ENCODE measurements at regions not wholly inside any gene's neighbourhood (a gene's known extent, or its start where the extent isn't known, plus 50 kb on each side); places are given as distances from the start of the nearest gene placed in this dataset.
"Not testable (repeated sequence)": the region's sequence is repeated elsewhere in the genome, so short reads cannot be mapped to it uniquely, and the experiment has no call there.

- peak in 1 of 2 donors; percentile 3 for DNase-seq (ENCODE audit: extremely low read depth in 1 of 2, low read depth in 1 of 2)
Observed at GRCh38 chr9:39559384-39559783, 203.9 kb downstream of the SPATA31A1 start.

DNA sequence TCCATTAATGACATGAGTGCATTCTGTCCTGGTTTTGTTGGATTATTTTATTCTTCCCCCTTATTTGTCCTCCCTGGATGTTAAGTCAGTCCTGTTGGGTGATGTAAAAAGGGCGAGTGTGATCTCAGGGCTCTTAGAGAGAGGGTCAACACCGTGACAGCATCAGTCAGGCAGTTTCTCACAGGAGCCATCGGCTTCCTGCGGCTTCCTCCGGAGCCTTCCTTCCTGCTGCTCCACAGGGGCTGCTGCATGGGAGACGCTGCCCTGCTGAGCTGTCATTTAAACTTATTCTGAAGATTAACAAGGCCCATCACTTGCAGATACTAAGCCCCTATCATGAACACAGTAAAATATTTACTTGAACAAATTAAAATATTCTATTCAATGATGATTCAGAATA, 211.3 kb downstream of the SPATA31A1 start:
- not testable (repeated sequence) for DNase-seq (ENCODE audit: extremely low read depth in 1 of 2, low read depth in 1 of 2)

DNA sequence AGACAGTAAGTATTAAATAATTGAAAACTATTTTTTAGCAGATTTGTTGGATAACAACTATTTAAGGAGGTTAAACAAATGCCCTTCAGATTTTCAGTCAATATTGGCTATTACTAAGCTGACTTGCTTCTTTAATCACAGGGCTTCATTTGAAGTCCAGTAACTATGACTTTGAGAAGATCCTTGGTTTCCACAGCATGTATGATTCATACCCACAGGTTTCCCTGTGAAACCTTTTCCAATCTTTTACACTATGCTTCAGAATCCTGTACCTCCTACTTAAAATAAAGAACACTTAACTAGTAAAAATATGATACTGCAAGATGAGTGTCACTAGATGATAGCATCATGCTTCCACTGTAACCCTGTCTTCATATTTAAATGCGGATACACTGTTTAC, 211.9 kb downstream of the SPATA31A1 start:
- not testable (repeated sequence) for DNase-seq (ENCODE audit: extremely low read depth in 1 of 2, low read depth in 1 of 2)

DNA sequence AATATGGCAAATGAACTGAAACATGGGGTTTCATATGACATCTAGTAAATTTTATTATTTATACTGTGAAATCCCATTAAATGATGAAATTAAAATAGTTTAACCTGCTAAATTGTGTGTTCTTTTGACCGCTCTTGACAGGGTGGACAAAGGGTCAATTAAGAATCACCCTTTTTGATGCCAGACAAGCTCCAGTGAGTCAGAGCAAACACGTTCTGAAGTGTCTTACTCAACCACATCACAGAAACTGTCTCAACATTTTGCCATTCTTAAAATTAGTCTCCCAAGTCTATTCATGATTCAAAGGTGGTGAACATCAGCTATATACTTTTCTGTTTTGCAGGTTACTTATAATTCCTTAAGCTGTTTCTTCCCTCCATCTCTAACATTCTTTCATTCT, 213.4 kb downstream of the SPATA31A1 start:
- DNase-seq (ENCODE audit: extremely low read depth in 1 of 2, low read depth in 1 of 2): not testable (repeated sequence)

GRCh38 chr9:39573024-39574022, 217.9 kb downstream of the SPATA31A1 start:
- not testable (repeated sequence) for DNase-seq (ENCODE audit: extremely low read depth in 1 of 2, low read depth in 1 of 2)

- DNase-seq (ENCODE audit: extremely low read depth in 1 of 2, low read depth in 1 of 2): not testable (repeated sequence)
Observed at GRCh38 chr9:39579000-39579399, 223.5 kb downstream of the SPATA31A1 start.

- DNase-seq (ENCODE audit: extremely low read depth in 1 of 2, low read depth in 1 of 2): not testable (repeated sequence)
Observed at GRCh38 chr9:39581296-39581695, 225.8 kb downstream of the SPATA31A1 start.

DNA sequence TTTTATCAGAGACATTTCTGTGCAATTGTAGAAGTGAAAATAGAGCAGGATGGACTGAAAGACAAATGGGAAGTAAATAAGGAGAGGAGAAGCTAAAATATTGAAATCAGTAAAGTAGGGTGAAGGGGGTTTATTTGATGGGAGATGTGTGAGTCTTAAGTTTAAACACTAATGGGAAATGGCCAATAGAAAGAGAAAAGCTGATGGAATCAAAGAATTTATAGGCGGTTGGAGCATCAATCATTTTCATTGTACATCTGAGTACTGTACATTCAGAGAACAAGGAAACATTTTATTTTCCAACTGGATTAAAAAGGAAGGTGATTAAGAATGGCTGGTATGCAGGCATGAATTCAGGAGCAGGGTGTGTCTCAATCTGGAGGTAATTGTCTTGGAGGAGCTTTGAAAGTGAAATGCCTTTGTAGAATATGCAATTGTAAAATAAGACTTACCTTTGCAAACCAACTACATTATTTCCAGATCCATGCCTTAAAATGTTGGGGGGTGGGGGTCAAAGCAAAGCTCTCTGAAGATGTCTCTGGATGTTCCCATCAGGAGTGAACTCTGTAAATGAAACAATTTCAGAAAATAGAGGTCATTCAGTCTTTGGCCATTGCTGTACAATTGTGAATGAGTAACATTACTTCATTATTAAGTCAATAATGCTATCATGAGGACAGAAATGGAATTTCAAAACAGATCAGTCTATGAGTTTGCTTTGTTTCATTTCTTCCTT, 227.4 kb downstream of the SPATA31A1 start:
- not testable (repeated sequence) for DNase-seq (ENCODE audit: extremely low read depth in 1 of 2, low read depth in 1 of 2)

DNA sequence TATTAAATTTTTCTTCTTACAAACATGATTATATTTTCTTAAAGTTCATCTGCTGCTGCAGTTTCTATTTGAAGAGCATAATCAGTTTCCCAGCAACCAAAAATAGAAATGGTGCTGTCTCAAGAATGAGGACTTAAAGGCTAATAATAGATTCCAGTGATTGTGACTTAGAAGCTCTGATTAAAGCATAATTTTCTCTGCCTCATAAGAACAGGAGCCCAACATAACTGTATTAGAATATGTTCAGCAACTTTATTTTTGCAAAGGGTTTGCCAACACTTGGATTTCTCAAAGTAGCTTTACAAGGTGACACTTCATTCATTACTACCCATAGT, 227.9 kb downstream of the SPATA31A1 start:
- not testable (repeated sequence) for DNase-seq (ENCODE audit: extremely low read depth in 1 of 2, low read depth in 1 of 2)

DNA sequence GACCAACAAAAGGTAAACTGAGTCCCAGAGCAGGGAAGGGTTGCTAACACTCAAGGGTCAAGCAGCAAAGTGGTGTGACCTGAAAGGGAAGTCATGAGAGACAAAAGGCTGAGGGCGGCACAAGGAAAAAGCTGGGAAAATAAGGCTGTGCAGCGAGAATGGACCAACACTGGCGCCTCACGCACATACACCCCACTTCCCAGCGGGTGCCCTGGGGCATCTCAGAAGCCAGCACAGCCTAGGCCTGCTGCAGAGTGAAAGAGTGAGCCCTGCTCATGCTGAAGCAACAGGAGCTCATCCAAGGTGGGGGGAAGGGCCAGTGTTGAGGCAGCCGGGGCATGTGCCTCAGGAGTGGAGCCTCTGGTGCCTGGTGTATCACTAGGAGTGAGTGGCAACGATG, 229.8 kb downstream of the SPATA31A1 start:
- not testable (repeated sequence) for DNase-seq (ENCODE audit: extremely low read depth in 1 of 2, low read depth in 1 of 2)

DNA sequence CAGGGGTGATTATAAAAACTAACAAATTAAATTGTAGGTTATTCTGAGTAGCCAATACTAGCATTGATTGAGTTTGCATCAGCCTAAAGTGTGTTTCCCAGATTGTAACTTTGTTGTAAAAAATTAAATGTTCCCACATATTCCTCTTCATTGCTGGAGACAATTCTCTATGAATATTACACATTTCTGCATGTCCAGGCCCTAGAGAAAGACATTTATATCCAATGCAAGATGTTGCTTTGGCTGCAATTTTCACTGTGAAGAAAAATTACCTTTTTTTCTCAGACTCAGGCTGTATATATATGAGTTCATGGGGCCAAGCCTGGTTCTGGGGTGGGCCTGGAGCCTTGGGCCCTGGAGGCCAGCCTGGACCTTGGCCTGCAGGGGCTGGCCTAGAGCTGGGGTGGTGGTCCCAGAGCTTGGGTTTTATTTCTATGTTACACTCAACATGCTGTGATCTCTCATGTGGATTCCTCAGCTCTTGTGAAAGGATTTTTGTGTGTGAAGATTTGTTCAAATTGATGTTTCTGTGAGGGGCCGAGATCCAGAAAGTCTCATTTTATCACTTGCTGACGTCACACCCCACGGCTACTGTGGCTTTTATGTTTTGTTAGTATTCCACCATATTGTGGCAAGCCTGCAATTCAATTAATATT, 232.5 kb downstream of the SPATA31A1 start:
- DNase-seq (ENCODE audit: extremely low read depth in 1 of 2, low read depth in 1 of 2): no peak

- DNase-seq (ENCODE audit: extremely low read depth in 1 of 2, low read depth in 1 of 2): no peak
Observed at GRCh38 chr9:39588500-39589137, 233.2 kb downstream of the SPATA31A1 start.

DNA sequence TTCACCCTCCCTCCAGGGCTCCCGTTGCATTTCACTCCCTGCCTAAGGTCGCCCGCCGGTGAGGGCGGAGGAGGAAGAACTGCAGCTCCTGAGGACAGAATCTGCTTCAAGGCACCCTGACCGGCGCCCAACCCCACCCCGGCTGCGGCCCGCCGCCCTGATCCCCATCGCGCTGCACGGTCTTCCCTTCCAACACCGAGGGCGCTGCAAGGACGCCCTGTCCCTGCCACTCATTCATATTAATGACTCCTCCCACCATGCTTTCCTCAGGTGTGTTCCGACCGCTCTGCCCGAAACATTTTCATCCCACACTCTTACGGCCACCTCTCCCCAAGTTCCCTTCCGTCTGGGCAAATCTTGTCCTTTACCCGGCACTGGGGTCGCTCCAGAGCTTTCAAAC, 248.6 kb downstream of the SPATA31A1 start:
- DNase-seq (ENCODE audit: extremely low read depth in 1 of 2, low read depth in 1 of 2): not testable (repeated sequence)

DNA sequence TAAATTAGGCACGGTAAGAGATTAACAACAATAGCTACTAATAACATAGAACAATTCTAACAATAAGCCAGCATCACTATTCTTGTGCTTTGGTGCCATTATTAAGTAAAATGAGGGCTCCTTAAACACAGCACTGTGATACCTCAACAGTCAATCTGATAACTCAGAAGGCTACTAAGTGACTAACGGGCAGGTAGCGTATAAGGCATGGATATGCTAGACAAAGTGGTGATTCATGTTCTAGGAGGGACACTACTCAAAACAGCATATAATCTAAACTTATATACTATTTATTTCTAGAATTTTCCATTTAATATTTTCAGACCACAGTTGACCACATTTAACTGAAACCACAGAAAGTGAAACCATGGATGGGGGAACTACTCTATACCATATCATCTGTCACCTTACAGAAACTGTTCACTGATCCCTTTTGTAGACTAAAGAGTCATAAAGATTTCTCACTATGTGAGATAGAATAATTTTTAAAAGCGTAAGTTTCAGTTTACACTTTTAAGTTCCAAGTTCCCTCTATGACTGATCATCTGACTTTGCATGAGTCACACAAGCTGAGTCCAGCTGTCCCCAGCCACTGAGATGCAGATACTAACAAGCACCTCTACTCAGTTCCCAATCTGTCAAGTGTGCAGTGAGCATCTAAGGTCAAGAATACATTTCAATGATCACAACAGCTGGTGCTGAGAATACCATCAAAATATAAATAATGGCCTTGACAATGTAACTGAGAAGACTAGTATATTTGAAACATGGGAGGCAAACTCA, 256.2 kb downstream of the SPATA31A1 start:
- not testable (repeated sequence) for DNase-seq (ENCODE audit: extremely low read depth in 1 of 2, low read depth in 1 of 2)

DNA sequence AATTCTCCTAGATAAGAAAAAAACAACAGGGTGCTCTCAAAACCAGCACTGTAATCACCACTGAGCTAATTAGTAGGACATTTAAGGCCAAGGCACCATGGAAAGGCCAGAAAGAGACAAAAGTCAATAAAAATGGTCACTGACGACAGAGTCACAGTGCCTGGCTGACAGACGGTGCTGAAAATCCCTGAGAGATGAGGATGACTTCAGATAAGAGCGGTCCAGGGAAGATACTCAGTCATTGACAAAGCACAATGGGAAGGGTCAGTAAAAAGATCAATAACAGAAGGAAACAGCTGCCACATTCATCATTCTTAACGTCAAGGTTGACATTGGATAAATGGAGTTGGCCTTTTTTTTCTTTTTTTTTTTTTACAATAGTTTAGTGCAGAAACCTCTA, 261.0 kb downstream of the SPATA31A1 start:
- not testable (repeated sequence) for DNase-seq (ENCODE audit: extremely low read depth in 1 of 2, low read depth in 1 of 2)

- not testable (repeated sequence) for DNase-seq (ENCODE audit: extremely low read depth in 1 of 2, low read depth in 1 of 2)
Observed at GRCh38 chr9:39624048-39624447, 268.6 kb downstream of the SPATA31A1 start.

DNA sequence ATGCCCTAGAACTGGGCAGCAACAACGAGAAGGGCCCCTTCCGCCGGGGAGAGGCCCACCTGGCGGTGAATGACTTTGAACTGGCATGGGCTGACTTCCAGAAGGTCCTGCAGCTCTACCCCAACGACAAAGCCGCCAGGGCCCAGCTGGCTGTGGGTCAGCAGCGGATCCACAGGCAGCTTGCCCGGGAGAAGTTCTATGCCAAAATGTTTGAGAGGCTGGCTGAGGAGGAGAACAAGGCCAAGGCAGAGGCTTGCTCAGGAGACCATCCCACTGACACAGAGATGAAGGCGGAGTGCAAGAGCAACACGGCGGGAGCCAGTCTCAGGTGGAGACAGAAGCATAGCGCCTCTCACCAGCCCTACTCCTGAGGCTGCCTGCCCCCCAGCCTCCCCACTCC, 276.6 kb downstream of the SPATA31A1 start:
- DNase-seq (ENCODE audit: extremely low read depth in 1 of 2, low read depth in 1 of 2): not testable (repeated sequence)

- not testable (repeated sequence) for DNase-seq (ENCODE audit: extremely low read depth in 1 of 2, low read depth in 1 of 2)
Observed at GRCh38 chr9:39649029-39649428, 293.6 kb downstream of the SPATA31A1 start.

DNA sequence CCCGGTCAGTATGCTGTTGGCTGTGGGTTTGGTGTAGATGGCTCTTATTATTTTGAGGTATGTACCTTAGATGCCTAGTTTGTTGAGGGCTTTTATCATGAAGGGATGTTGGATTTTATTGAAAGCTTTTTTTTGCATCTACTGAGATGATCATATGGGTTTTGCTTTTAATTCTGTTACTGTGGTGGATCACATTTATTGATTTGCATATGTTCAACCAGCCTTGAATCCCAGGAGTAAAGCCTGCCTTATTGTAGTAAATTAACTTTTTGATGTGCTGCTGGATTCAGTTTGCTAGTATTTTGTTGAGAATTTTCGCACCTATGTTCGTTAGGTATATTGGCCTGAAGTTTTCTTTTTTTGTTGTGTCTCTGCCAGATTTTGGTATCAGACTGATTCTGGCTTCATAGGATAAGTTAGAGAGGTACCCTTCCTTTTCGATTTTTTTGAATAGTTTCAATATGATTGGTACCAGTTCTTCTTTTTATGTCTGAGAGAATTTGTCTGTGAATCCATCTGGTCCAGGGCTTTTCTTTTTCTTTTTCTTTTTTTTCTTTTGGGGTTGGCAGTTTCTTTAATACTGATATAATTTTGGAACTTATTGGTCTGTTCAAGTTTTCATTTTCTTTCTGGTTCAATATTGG, 301.6 kb downstream of the SPATA31A1 start:
- not testable (repeated sequence) for DNase-seq (ENCODE audit: extremely low read depth in 1 of 2, low read depth in 1 of 2)

Data from activated CD8-positive, alpha-beta memory T cell treated with anti-CD3 and anti-CD28 coated beads for 1 hour (primary cell).